T-helper 2 cell treated with Interferon-gamma antibody and Interleukin-4, amounts not matched to agents 5 μg/mL and 100 μg/mL, for 36 hours (primary cell): ENCODE measurements at regions not wholly inside any gene's neighbourhood (a gene's known extent, or its start where the extent isn't known, plus 50 kb on each side); places are given as distances from the start of the nearest gene placed in this dataset.

ENCODE experiments used
- DNase-seq: peaks from one replicate; pipeline ENCODE4 v3.0.0; 2021; ENCODE audit warnings: low spot score
- H3K27ac Mint-ChIP-seq: one replicate; pipeline ENCODE4 v1.8.0; 2021; ENCODE audit warnings: mild to moderate bottlenecking, mixed read lengths
- H3K27me3 Mint-ChIP-seq: one replicate; pipeline ENCODE4 v1.8.0; 2021; ENCODE audit warnings: low read depth, mixed read lengths
- H3K36me3 Mint-ChIP-seq: one replicate; pipeline ENCODE4 v1.8.0; 2021; ENCODE audit warnings: low read depth, mixed read lengths
- H3K4me1 Mint-ChIP-seq: one replicate; pipeline ENCODE4 v1.8.0; 2021; ENCODE audit warnings: low read depth, mixed read lengths
- H3K4me3 Mint-ChIP-seq: one replicate; pipeline ENCODE4 v1.8.0; 2022; ENCODE audit warnings: mild to moderate bottlenecking, moderate library complexity, mixed read lengths
- H3K9me3 Mint-ChIP-seq: one replicate; pipeline ENCODE4 v1.8.0; 2021; ENCODE audit warnings: mixed read lengths

DNA sequence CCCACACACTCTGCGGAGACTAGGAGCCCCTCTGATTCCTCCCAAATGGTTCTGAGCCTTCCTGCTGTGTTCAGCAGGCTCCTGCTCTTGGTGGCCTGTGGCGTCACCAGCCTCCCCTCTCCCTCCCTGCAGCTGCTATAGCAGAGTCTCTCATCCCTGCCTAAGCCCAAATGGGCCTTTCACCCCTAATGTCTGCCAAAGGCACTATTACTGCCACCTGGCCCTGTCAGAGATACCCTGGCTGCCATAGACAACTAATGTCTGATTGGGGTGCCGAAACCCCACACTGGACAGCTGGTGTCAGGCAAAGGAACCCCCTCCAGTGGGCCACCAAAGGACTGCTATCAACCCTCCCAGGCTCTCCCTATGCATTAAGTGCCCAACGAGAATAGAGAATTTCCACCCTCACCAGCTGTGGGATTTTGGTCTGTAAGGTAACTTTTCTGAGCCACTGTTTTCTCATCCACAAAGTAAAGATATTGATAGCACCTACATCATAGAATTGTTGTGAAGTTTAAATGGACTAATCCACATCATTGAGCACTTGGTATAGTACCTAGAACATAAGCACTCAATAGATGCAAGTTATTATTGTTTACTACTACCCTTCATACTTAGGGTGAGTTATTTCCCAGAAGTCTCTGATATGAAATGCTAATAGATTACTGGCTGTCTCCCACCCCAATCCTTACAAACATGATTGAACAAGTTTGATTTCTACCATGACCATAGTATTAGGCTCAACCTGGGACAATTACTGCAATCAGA lies 421.3 kb downstream of the MID1IP1 start:
- H3K4me1 Mint-ChIP-seq = peaks cover 3% of the 10 kb centered on the region
- no peak overlapping the region for H3K4me3 Mint-ChIP-seq
- no peaks in the 10 kb centered on the region for H3K27me3 Mint-ChIP-seq
- no peak overlapping the region for H3K27ac Mint-ChIP-seq
- no peaks in the 10 kb centered on the region for H3K36me3 Mint-ChIP-seq
- DNase-seq = no peak
- H3K9me3 Mint-ChIP-seq = no peaks in the 10 kb centered on the region

GRCh38 chrX:39226251-39226650 lies 425.0 kb downstream of the MID1IP1 start:
- no peaks in the 10 kb centered on the region for H3K27me3 Mint-ChIP-seq

GRCh38 chrX:39227371-39227770 lies 426.1 kb downstream of the MID1IP1 start:
- no peak overlapping the region for H3K27ac Mint-ChIP-seq
- H3K9me3 Mint-ChIP-seq = no peaks in the 10 kb centered on the region
- H3K27me3 Mint-ChIP-seq = no peaks in the 10 kb centered on the region
- H3K4me3 Mint-ChIP-seq = no peak overlapping the region
- DNase-seq = no peak
- H3K36me3 Mint-ChIP-seq = no peaks in the 10 kb centered on the region
- H3K4me1 Mint-ChIP-seq = peaks cover 14% of the 10 kb centered on the region

More at GRCh38 chrX:39226251-39226650, 425.0 kb downstream of the MID1IP1 start:
- Mint-ChIP-seq H3K9me3 (no peaks in the 10 kb centered on the region), H3K4me1 (peaks cover 13% of the 10 kb centered on the region), H3K36me3 (no peaks in the 10 kb centered on the region), H3K4me3 (no peak overlapping the region), H3K27ac (no peak overlapping the region)
- no peak for DNase-seq

DNA sequence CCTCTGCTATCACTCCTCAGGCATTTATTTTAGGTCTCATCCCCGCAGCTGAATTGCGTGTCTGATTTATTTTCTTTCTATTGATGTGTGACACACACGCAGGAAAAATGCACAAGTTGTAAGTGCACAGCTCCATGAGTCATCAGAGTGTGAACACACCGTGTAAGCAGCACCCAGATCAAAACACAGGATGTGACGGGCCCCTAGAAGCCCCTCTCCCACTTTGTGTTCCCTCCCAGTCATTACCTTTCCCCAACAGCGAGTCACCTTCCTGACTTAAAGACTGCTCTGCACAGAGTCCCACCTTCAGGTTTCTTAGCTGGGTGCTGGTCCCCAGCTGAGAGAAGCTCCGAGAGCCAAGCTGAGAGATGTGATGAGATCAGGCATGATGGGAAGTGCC lies 436.7 kb downstream of the MID1IP1 start:
- DNase-seq = no peak
- Mint-ChIP-seq H3K9me3 (no peaks in the 10 kb centered on the region), H3K4me3 (no peak overlapping the region), H3K4me1 (peaks cover 28% of the 10 kb centered on the region), H3K27me3 (no peaks in the 10 kb centered on the region), H3K27ac (no peak overlapping the region), H3K36me3 (no peaks in the 10 kb centered on the region)

DNA sequence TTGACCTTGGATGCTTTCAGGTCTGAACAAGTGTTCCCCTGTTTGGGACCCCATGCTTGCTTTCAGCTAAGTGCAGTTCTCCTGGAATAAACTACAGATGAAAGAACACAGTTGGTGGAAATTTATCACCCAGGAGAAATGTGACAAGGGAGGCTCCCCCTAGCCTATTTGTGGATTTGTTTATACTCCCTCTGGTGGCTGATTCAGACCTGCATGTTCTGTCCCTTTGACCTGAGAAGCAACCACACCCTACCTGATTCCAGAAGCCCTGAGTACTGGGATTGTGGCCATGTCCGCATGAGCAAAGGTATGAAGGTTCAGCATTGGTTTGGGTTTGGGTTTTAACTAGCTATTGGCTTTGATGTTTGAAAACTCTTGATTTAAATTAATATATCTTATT lies 440.9 kb downstream of the MID1IP1 start:
- Mint-ChIP-seq H3K27me3 (no peaks in the 10 kb centered on the region), H3K4me3 (no peak overlapping the region), H3K4me1 (peaks cover 22% of the 10 kb centered on the region), H3K9me3 (no peaks in the 10 kb centered on the region), H3K36me3 (no peaks in the 10 kb centered on the region), H3K27ac (no peak overlapping the region)
- no peak for DNase-seq

- no peak overlapping the region for H3K27ac Mint-ChIP-seq
- no peak for DNase-seq
- no peaks in the 10 kb centered on the region for H3K27me3 Mint-ChIP-seq
- H3K4me3 Mint-ChIP-seq = no peak overlapping the region
- no peaks in the 10 kb centered on the region for H3K9me3 Mint-ChIP-seq
- H3K36me3 Mint-ChIP-seq = no peaks in the 10 kb centered on the region
- H3K4me1 Mint-ChIP-seq = peaks cover 15% of the 10 kb centered on the region
These were observed 442.9 kb downstream of the MID1IP1 start for GRCh38 chrX:39244147-39244546.

DNA sequence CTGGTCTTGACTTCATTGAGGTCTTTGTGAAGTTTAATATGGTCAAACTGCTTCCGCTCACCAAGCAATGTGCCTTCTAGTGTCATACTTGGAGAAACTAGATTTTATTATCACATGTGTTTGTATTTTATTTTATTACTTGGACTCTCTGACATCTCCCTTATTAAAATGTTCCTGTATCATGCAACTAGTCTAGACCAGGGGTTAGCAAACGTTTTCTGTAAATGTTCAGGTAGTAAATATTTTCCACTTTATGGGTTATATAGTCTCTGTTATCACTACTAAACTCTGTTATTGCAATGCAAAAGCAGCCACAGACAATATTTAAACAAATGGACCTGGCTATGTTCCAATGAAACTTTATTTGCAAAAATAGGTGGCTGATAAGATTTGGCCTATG lies 443.8 kb downstream of the MID1IP1 start:
- H3K27ac Mint-ChIP-seq = no peak overlapping the region
- no peaks in the 10 kb centered on the region for H3K9me3 Mint-ChIP-seq
- no peak for DNase-seq
- H3K27me3 Mint-ChIP-seq = no peaks in the 10 kb centered on the region
- peaks cover 14% of the 10 kb centered on the region for H3K4me1 Mint-ChIP-seq
- no peak overlapping the region for H3K4me3 Mint-ChIP-seq
- no peaks in the 10 kb centered on the region for H3K36me3 Mint-ChIP-seq

- Mint-ChIP-seq H3K36me3 (peaks cover 2% of the 10 kb centered on the region), H3K4me3 (no peak overlapping the region), H3K27me3 (no peaks in the 10 kb centered on the region), H3K4me1 (peaks cover 14% of the 10 kb centered on the region), H3K27ac (no peak overlapping the region), H3K9me3 (no peaks in the 10 kb centered on the region)
- no peak for DNase-seq
These were observed 446.3 kb downstream of the MID1IP1 start for GRCh38 chrX:39247536-39247935.

GRCh38 chrX:39248330-39248729 lies 447.1 kb downstream of the MID1IP1 start:
- H3K4me1 Mint-ChIP-seq = peaks cover 15% of the 10 kb centered on the region
- H3K27me3 Mint-ChIP-seq = no peaks in the 10 kb centered on the region
- H3K9me3 Mint-ChIP-seq = no peaks in the 10 kb centered on the region
- H3K4me3 Mint-ChIP-seq = no peak overlapping the region
- no peak for DNase-seq
- H3K27ac Mint-ChIP-seq = no peak overlapping the region
- peaks cover 2% of the 10 kb centered on the region for H3K36me3 Mint-ChIP-seq

GRCh38 chrX:39249999-39250398 lies 448.7 kb downstream of the MID1IP1 start:
- no peaks in the 10 kb centered on the region for H3K27me3 Mint-ChIP-seq
- H3K27ac Mint-ChIP-seq = no peak overlapping the region
- no peak overlapping the region for H3K4me3 Mint-ChIP-seq
- H3K9me3 Mint-ChIP-seq = no peaks in the 10 kb centered on the region
- DNase-seq = no peak
- peaks cover 21% of the 10 kb centered on the region for H3K4me1 Mint-ChIP-seq
- H3K36me3 Mint-ChIP-seq = peaks cover 8% of the 10 kb centered on the region

DNA sequence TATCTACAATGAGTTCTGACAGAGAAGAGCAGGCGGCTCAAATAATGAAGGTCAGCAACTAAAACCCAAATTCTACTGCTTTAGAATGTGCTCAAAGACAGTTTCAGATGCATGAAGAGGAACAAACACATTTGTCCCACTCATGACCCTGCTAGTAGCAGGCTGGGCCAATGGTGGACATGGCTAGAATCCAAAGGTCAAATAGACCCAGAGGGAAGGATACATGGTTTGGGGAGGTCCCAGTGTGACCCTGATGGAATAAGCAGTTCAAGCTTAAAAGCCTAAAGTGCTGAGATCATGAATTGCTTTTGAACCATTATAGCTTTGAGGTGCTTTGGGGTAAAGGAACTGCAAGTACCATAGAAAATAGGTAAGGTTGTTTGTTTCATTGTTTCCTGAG lies 450.7 kb downstream of the MID1IP1 start:
- DNase-seq = no peak
- H3K4me3 Mint-ChIP-seq = no peak overlapping the region
- H3K27me3 Mint-ChIP-seq = no peaks in the 10 kb centered on the region
- H3K27ac Mint-ChIP-seq = peak overlapping the region; percentile 45
- H3K9me3 Mint-ChIP-seq = no peaks in the 10 kb centered on the region
- peaks cover 8% of the 10 kb centered on the region for H3K36me3 Mint-ChIP-seq
- peaks cover 21% of the 10 kb centered on the region for H3K4me1 Mint-ChIP-seq

- Mint-ChIP-seq H3K9me3 (no peaks in the 10 kb centered on the region), H3K4me1 (peaks cover 21% of the 10 kb centered on the region), H3K4me3 (no peak overlapping the region), H3K27ac (no peak overlapping the region), H3K36me3 (peaks cover 8% of the 10 kb centered on the region), H3K27me3 (no peaks in the 10 kb centered on the region)
- DNase-seq = no peak
These were observed 452.3 kb downstream of the MID1IP1 start for GRCh38 chrX:39253551-39253950.

- no peak overlapping the region for H3K4me3 Mint-ChIP-seq
- H3K27ac Mint-ChIP-seq = no peak overlapping the region
- H3K36me3 Mint-ChIP-seq = peaks cover 5% of the 10 kb centered on the region
- H3K9me3 Mint-ChIP-seq = no peaks in the 10 kb centered on the region
- H3K4me1 Mint-ChIP-seq = peaks cover 19% of the 10 kb centered on the region
- no peak for DNase-seq
- no peaks in the 10 kb centered on the region for H3K27me3 Mint-ChIP-seq
These were observed 457.1 kb downstream of the MID1IP1 start for GRCh38 chrX:39258331-39258730.

GRCh38 chrX:39260965-39261364 lies 459.7 kb downstream of the MID1IP1 start:
- no peak for DNase-seq
- no peak overlapping the region for H3K4me3 Mint-ChIP-seq
- H3K4me1 Mint-ChIP-seq = peaks cover 19% of the 10 kb centered on the region
- peaks cover 5% of the 10 kb centered on the region for H3K9me3 Mint-ChIP-seq
- no peaks in the 10 kb centered on the region for H3K27me3 Mint-ChIP-seq
- no peak overlapping the region for H3K27ac Mint-ChIP-seq
- H3K36me3 Mint-ChIP-seq = no peaks in the 10 kb centered on the region
